ENCODE measurements at regions not wholly inside any gene's neighbourhood (a gene's known extent, or its start where the extent isn't known, plus 50 kb on each side); places are given as distances from the start of the nearest gene placed in this dataset.

- no peak for DNase-seq
Measured at GRCh38 chr22:48096851-48097665, 1334.6 kb downstream of the TBC1D22A start.

GRCh38 chr22:48096411-48096810 is 1334.0 kb downstream of the TBC1D22A start:
- DNase-seq = no peak

- no peak for DNase-seq
Measured at GRCh38 chr22:48093981-48094380, 1331.5 kb downstream of the TBC1D22A start.

GRCh38 chr22:48092866-48093265 is 1330.4 kb downstream of the TBC1D22A start:
- no peak for DNase-seq

- no peak for DNase-seq
Measured at GRCh38 chr22:48091656-48092223, 1329.3 kb downstream of the TBC1D22A start.

- DNase-seq = no peak
Measured at GRCh38 chr22:48091060-48091650, 1328.7 kb downstream of the TBC1D22A start.

GRCh38 chr22:48090332-48090672 is 1327.9 kb downstream of the TBC1D22A start:
- DNase-seq = no peak

- DNase-seq = no peak
Measured at GRCh38 chr22:48089601-48090331, 1327.3 kb downstream of the TBC1D22A start.

GRCh38 chr22:48088926-48089536 is 1326.6 kb downstream of the TBC1D22A start:
- DNase-seq = no peak

- no peak for DNase-seq
Measured at GRCh38 chr22:48088251-48088650, 1325.8 kb downstream of the TBC1D22A start.

- DNase-seq = no peak
Measured at GRCh38 chr22:48085901-48086645, 1323.6 kb downstream of the TBC1D22A start.

- DNase-seq = no peak
Measured at GRCh38 chr22:48084729-48085050, 1322.2 kb downstream of the TBC1D22A start.

- no peak for DNase-seq
Measured at GRCh38 chr22:48084041-48084728, 1321.7 kb downstream of the TBC1D22A start.

- DNase-seq = no peak
Measured at GRCh38 chr22:48083502-48083901, 1321.1 kb downstream of the TBC1D22A start.

GRCh38 chr22:48082284-48082683 is 1319.8 kb downstream of the TBC1D22A start:
- no peak for DNase-seq

GRCh38 chr22:48081281-48081680 is 1318.8 kb downstream of the TBC1D22A start:
- DNase-seq = no peak

- no peak for DNase-seq
Measured at GRCh38 chr22:48080316-48081165, 1318.1 kb downstream of the TBC1D22A start.

- DNase-seq = no peak
Measured at GRCh38 chr22:48079505-48080290, 1317.2 kb downstream of the TBC1D22A start.

- DNase-seq = no peak
Measured at GRCh38 chr22:48078825-48079224, 1316.4 kb downstream of the TBC1D22A start.

- DNase-seq = no peak
Measured at GRCh38 chr22:48077699-48078098, 1315.2 kb downstream of the TBC1D22A start.
